PFSK-1 (cell line): ENCODE measurements at regions not wholly inside any gene's neighbourhood (a gene's known extent, or its start where the extent isn't known, plus 50 kb on each side); places are given as distances from the start of the nearest gene placed in this dataset.

Experiments
- FOXP2 ChIP-seq: optimal IDR thresholded peaks from 2 replicates; pipeline ENCODE3; 2011; ENCODE audit warnings: borderline replicate concordance, control low read depth, inconsistent platforms; ENCODE audit not compliant: insufficient read depth; ENCODE audit errors: extremely low read length, extremely low read depth
- POLR2AphosphoS5 ChIP-seq: IDR thresholded peaks from 2 replicates; pipeline ENCODE4 v1.6.1; 2012; ENCODE audit warnings: low read depth, mild to moderate bottlenecking, control low read depth, low read length, moderate library complexity
- REST ChIP-seq, 2 experiments: IDR thresholded peaks; 2 replicates each; pipeline versions ENCODE4 v1.6.1 to v1.8.0; 2011 to 2012; ENCODE audit warnings: low read depth in 2 of 2, low read length in 2 of 2, control low read depth in 1 of 2, inconsistent platforms in 1 of 2, mild to moderate bottlenecking in 1 of 2, moderate library complexity in 1 of 2; ENCODE audit not compliant: insufficient read depth in 1 of 2

DNA sequence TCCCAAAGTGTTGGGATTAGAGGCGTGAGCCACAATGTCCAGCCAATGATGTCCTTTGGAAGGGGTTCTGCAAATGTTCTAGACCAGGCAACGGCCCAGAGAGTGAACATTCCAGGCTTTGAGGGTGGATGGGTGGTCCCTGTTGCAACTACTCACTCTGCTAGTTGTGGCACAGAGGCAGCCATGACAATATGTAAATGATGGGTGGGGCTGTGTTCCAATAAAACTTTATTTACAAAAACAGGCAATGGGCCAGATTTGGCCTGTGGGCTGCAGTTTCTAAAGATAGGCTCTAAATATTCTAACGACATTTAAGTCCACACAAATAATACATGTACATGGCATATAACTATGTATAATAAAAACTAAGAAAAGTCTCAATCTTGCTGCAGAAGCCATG lies 276.3 kb downstream of the CTTN start:
- TF ChIP-seq POLR2AphosphoS5, result no peak
- TF ChIP-seq REST (IDR thresholded peaks at IDR 0.05; ENCODE audit: insufficient read depth in 1 of 2, low read depth in 2 of 2, low read length in 2 of 2), result no peak
- no peak for TF ChIP-seq FOXP2
